ENCODE measurements at regions not wholly inside any gene's neighbourhood (a gene's known extent, or its start where the extent isn't known, plus 50 kb on each side); places are given as distances from the start of the nearest gene placed in this dataset.

DNA sequence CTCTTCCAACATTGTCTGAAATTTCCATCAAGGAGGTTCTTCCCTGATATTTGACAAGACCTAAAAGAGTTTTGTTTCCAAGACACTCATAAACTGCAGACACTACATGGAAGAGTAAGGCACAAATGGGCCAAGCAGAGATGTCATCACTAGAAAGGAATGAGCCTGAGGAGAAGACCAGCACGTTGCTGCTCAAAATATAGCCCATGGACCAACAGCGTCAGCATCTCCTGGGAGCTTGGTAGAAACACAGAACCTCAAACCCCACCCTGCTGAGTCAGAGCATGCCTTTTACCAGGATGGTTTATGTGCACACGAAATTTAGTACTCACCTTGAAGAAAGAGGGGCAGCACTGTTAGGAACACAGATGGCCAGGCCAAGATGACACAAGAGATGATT lies 128.7 kb upstream of the MID1 start:
- no peak for DNase-seq

DNA sequence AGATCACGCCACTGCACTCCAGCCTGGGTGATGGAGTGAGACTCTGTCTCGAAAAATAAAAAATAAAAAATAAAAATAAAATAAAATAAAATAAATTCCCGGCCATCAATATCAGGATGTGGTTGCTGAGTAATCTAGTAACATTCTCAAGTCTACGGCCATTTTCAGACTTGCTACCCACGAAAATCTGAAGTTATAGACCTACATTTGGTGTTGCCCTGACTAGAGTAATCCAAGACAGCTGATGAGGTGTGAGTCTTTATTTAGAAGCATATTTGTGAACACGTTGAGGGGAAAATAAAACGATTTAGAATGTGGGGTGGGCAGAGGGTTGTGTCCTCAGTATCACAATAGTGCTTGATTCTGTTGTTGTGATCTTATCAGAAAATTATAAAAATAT lies 130.2 kb upstream of the MID1 start:
- no peak for DNase-seq

DNA sequence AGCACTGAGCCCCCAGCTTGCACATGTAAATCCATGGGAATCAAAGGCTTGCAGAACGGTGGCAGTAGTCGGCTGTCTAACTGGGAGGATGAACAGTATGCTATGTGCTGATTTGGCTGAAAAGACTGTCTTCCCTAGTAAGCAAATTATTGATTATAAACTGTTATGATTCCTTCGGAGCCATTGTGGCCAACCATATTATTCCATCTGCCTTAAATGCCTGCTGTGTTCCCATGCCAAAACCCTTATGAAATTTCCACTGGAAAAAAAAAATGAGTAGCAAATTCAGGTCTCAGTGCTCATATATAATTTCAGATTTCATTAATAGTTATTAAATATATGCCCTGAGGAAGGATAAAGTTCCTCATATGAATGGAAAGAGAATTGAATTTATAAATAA lies 132.7 kb upstream of the MID1 start:
- DNase-seq: no peak

DNA sequence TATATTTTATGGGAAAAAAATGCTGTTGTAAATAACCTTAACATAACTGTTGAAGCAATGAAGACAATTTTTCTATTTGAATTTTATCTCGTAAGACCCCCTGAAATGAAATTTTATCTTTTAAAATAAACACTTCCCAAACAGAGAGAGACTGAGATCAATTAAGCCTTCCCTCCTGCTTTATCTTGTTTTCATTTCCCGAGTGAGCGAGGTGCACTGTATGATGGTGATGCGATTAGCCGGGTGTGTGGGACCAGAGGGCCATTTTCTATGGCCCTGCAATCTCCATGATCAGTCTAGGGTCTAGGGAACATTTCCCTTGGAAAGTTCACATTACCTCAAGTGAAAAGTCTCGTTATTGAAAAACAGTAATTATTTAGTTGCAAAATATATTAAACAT lies 134.1 kb upstream of the MID1 start:
- DNase-seq: no peak

DNA sequence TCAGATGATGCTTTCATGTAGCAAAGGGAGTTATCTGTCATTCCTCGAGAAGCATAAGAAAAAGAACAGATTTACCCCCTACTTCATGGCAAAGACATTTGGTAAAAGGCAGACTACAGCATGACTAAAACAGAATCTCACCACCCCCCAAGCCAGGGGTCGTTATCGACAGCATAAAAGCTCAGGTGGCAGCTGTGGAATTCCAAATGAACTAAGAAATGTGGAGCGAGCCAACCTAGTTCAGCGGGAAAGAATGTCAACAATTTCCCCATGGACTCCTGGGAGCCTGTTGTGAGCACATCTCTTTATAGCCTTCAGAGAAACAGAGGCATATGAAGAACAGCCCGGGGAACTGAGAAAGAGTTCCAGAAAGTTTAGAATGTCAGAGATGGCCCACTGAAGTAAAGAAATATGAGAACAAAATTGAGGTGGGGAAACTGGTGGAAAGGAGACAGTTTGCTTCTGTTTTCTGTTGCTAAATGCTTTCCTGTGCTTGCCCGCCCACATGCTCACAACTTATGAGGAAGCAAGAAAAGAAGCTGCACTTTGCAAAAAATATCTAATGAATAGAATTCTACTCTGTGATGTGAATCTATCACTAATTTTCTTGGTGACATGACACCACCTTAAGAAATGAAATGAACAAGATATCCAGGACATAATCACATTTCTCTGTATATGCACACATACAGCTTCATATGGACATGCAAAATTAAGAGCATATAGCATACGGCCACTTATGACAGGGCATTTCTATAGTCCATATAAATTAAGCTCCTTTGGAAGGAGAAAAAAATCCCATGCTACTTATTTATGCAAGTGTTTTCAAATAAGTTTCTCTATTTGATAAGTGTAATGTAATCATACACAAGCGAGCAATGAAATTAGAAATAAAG lies 135.3 kb upstream of the MID1 start:
- DNase-seq: no peak

DNA sequence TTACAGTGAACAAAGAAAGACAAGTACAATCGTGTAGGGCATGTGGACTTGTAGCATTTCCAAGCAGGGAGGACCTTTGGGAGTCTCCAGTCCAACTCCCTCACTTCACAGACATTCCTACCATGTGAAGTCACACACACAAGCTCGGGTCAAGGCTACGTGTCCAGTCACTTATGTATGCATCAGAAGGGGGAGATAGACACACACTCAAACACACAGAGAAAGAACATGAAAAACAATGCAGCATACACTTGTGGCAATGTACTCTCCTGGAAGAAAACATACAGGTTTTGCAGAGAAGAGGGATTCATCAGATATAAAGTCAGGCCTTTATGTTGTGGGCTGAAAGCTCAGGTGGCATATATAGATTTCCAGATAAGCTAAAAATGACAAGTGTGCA lies 136.1 kb upstream of the MID1 start:
- no peak for DNase-seq

DNA sequence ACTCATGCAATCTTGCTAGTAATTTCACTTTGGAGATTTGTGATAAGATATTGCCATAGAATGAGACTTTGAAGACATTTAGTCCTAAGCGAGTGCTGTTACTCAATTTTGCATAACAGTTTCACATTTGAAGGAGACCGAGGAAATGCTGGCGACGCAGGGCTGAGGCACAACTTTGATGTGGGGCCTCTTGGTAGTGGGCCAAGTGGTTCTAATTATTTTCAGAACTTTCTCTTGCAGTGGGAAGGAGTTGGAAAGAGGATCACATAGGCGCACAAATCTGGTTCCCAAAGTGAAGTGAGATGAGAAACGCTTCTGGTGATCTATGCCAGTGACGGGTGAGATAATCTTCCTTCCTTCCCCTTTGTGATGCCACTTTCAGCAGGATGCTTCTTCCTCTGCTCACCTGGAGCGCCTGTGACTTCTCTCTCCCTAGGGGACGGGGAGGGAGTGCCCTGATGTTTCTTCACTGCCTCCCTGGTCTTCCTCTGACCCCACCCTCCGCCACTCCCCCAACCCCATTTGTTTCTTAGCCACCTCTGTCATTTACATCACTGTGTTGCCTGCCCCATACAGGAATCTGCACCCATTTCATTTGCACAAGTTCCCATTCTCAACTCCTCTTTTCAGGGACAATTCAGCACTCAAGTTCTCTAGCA lies 138.9 kb upstream of the MID1 start:
- no peak for DNase-seq

DNA sequence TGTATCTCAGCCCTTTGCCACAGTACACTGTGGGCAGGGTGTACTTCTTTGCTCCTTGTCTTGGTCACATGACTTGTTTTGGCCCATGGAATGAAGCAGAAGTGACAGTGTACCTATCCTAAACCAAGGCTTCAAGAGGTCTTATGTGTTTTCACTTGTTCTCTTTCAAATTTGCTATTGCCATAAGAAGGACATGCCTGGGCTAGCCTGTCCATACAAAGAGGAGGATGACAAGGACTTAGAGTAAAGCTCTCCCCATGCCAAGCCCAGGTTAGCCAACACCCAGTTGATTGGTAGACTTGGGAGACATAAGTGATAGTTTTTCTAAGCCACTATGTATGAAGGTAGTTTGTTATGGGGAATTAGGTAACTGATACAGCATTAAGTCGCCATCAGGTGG lies 141.1 kb upstream of the MID1 start:
- no peak for DNase-seq

DNA sequence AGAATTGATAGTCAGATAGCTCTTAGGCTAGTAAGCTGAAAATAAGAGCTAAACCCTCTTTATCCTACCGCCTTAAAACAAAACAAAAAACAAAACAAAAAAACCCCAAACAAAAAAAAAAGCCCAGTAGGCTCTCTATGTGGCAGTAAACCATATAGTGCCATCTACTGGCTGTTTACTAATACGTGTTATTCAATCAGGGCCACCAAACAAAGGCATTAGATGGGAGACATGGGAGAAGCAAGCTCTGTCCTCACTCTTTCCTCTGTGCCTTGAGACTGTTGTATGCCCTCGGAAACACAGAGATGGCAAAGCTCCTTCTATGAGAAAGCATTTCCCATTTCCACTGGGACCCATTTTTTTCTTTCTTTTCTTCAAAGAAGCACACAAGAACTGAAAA lies 148.8 kb upstream of the MID1 start:
- peak; percentile 25 for DNase-seq

DNA sequence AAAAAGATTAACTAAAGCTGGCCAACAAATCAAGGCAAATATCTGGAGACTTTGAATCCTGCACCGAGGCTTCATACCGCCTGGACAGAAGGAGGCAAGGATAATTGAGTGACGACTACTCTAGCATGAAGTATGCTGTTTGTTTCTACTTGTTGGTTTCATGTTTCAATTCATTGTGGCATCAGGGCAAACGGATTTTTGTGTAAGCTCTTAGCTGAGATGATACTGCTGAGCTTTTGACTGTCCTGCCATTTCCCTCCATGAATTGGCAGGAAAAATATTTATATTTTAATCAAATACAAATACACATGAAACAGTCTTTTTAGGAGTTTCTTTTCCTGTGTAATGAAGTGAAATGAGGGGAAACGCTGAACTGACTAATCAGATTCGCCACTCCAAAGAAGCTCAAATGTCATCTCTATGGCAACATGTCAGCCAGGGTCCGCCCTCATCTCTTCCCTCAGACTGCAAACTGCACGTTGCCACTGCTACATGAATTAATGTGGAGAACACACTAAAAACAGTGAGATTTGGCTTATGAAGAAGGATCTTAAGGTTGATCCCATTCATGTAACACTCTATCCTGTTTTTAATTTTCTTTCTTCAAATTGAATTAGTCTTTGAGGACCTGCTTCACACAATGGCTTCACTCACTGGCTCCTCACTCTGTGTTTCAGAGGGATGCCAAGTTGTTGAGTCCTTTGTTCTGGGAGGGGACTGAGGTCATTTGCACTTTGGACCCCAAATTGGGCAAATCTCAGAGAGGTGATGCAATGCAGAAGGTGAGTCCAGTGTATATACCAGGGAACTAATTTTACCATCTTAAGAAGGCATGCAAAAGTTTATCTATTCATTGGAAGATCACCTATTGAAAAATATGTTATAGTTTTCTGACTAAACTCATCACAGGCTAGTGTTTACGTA lies 149.6 kb upstream of the MID1 start:
- no peak for DNase-seq

DNA sequence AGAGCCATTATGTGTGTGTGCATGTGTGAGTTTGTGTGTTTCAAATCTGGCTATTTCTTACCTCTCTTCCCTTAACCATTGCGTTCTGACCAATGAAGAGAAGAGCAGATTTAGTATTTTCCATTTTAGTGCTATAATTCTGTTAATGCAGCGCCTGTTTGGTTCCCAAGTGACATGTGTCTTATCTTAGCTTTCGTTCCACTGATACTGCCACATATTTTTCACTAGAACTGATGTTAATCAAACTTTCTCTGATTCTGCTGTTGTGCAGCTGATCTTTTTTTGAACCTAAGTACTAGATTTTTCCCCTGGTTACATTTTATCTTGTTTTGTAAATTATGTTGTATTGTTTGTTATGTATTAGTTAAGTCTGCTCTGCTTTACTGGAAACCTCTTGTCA lies 152.9 kb upstream of the MID1 start:
- DNase-seq: no peak

DNA sequence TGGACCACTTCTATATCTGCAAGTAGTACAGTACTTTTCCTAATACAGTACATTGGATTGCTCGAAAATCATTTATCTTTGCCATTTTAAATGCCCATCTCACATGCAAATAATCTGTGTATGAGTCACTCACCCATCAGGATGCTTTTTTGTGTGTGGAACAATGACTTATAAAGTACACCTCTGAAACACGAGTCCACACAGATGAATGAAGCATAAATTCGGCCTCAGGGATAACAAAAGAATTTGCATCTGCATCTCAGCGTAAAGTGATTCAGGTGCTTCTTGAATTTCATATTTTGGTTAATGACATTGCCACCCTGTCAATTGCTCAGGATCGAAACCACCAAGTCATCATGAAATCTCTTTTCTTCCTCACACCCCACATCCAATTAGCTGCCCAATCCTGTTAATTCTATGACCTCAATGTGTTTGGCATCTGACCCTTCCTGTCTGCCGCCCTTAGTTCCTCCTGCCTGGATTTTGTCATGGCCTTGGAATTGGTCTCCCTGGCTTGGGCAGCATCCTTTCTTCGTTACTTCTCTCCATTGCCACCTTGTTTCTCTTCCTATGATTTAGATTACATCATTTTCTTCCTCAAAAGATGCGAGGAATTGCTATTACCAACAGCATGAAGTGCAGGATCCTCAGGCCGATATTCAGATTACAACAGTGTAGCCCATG lies 161.6 kb upstream of the MID1 start:
- DNase-seq: no peak

DNA sequence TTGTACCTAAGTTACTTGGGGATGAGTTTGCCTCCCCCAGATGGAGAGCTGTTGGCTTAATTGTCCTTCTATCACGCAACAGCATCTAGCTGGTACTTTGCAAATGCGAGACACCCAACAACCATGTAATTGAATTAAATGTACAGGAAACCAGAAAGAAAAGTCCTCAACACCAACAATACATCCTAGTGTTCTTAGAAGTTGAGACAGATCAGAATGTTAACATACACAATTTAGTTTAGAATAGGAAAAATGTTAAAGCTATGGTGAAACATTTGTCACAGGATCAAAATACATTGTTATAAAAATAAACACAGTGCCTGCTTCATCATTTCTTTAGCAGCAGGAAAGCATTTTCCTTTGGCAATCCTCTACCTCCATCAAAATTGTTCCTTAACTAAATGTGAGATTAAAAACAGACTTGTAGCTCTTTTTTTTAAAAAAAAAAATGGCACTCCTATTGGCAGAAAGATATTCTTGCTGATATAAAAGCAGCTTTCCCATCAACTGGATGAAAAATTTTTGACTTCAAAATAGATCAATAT lies 163.1 kb upstream of the MID1 start:
- DNase-seq: no peak

DNA sequence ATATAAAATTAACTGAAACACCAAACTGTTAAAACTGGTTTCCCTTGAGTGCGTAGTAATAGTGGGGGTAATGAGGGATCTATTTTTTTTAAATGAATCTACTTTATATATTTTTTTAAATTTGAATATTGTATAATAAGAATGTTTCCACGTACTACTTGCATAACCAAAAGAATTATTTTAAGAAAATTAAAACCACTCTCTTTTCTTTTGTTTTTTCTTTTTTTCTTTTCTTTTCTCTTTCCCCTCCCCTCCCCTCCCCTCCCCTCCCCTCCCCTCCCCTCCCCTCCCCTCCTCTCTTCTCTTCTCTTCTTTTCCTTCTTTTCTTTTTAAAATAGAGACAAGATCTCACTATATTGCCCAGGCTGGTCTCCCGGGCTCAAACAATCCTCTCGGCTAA lies 166.9 kb upstream of the MID1 start:
- DNase-seq: no peak

DNA sequence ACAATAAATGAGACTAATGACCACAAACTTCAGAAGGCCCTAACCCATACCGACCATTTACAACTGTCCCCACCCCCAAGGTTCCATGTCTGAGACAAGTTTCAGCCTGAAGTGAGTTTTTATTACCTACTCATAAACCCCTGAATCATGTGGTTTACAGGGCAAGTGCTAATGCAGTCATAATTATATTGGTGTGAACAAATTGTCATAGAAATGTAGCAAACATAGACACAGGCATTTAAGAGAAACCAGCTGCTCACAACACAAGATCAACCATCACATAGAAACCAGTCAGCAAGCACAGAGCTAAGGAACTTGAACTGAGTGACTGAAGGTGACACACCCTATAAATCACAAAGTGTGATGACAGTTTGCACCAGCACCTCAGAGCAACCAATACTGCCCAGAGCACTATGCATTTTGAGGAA lies 173.8 kb upstream of the MID1 start:
- DNase-seq: no peak

DNA sequence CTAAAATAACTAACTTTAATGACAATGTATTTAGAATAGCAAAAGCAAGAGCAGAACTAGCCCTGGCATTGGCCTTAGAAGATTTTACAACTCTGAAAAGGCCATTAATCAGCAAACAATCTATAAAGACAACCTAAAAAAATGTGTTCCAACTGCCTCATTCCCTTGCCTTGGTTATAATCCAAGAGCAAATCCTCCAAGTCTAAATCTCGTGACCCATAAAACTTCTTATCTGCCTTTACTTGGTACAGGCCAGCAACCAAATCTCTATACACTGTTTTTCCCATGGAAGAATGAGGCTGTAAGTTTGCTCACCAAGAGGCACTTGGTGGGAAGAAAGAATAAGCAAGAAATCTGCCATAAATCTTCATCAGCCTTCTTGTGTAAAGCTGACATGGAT lies 175.3 kb upstream of the MID1 start:
- DNase-seq: no peak

DNA sequence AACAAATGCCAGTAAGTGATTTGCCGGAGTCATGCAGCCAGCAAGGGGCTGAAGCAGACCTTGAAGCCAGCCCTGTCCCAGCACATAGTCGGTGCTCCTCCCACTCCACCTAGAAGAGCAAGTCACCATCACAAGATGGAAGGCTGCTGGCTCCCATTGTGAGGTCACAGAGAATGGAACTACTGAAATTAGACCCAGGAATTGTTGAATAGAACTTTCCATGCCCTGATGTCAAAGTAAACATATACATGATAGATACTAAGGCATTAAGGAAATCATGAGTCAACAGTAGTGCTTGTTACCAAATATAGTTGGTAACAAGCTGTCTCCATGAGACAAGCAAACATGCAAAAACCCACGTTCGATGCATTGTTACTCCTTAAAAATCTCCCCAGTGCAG lies 177.1 kb upstream of the MID1 start:
- no peak for DNase-seq

DNA sequence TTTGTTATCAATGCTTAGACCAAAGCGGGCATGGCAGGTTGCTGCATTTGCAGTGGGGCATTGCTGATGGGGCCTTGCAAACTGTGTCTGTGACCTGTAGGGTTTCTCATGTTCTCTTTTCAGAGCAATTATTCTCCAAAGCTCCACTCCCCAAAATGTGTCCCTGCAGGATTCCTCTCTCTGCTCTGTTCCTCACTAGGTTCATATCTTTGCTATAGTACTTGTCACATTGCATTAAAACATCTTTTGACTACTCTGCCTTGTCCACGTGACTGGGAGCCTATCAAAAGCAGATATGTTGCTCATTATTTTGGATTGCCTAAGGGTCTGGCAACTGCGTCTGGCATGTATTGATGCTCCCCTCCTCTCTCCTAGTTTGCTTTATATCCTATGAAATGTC lies 177.7 kb upstream of the MID1 start:
- DNase-seq: no peak

DNA sequence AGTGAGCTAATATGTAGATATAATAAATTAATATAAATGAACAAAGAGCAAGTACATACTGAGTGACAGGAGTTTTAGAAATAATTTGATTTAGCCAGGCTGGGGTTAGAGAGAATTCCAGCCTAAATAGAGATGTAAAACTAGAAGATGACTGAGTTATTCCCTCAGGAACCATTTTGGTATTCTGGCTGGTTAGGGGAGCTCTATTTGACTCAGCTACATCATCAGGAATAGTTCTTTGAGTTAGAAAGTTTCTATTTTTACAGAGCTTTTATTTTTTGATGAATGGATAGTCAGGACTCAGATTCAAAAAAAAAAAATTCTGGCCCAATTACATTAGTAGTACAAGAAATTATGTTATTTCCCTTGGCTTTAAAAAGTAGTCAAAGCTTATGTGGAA lies 180.4 kb upstream of the MID1 start:
- DNase-seq: no peak

DNA sequence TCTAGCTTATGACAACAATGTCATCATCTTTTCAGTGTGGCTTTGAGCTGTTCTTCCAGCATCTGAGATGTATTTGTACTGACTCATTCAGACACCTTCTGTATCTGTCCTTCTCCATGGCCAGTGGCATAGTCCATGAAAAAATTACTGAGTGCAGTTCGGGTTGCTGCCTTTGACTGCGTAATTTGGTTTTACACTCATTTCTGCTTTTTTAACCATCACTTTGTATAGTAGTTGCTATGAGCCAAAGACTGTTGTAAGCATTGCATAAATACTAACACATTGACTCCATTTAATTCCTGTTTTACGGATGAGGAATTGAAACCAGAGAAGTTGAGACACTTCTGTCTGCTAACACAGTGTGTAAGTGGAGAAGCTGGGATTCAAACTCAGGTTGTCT lies 190.7 kb upstream of the MID1 start:
- no peak for DNase-seq

DNA sequence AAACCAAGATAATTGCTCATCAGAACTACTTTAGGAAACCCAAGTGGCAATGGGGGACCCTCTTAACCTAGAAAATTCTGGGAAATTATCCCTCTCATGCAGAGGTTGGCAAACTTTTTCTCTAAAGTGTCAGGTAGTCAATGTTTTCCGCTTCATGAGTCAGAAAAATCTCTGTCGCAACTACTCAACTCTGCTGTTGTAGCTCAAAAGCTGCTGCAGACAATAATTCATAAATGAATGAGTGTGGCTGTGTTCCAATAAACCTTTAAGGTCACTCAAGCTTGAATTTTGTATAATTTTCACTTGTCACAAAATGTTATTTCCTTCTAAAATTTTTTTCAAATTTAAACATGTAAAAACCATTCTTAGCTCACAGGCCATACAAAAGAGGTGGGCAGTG lies 193.4 kb upstream of the MID1 start:
- DNase-seq: no peak

DNA sequence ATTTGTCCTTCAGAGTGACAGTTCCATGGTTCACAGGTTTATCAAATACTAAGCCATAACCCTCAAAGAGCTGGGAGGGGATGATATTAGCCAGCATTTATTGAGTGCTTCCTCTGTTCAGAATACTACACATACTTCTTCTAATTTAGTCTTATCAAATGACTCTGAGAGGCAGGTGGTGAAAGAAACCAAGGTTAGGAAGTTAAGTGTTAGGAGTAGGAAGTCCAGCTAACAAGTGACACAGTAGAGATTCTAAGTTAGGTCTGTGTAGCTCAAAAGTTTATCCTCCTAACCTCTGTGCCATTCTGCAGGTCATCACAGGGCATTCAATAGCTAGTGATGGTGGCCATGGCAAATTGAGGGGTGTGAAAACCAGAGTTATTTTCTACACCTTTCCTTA lies 198.3 kb upstream of the MID1 start:
- DNase-seq: no peak

DNA sequence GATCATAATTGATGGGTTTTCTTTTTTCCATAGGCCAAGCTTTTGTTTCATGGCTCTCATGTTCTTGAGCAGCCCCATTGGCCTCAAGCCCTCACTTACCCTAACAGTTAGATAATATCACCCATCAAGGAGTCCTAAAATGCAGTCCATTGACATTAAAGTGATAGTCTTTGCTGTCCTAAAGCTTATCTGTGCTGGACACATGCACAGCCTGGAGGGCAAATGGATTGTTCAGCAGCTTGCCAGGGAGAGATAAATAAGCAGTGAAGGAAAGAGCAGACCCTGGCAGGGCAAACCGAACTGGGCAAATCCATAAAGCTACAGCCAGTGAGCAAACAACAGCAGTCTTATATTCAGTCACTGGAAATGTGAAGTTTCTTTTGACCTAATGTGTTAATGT lies 199.6 kb upstream of the MID1 start:
- no peak for DNase-seq

All from midbrain (tissue), 1 donor.